Neural progenitor cell (in vitro differentiated cells): ENCODE measurements at regions not wholly inside any gene's neighbourhood (a gene's known extent, or its start where the extent isn't known, plus 50 kb on each side); places are given as distances from the start of the nearest gene placed in this dataset.

Source experiments
- DNase-seq: peaks from one replicate; pipeline ENCODE4 v3.0.0-alpha.2; 2016; ENCODE audit warnings: low spot score
- H2AFZ ChIP-seq: fragments of 200-600 bp; sonication (generic); replicated peaks from 2 replicates; pipeline ENCODE4 v1.6.1; 2016; ENCODE audit warnings: antibody characterized with exemption
- H3F3A ChIP-seq: fragments of 200-600 bp; sonication (generic); 2 replicates; pipeline ENCODE4 v1.6.1; 2016; ENCODE audit warnings: antibody characterized with exemption, low read depth
- H3K27ac ChIP-seq: fragments of 200-600 bp; sonication (generic); 2 replicates; pipeline ENCODE4 v1.5.1; 2016; ENCODE audit warnings: mild to moderate bottlenecking
- H3K27me3 ChIP-seq: fragments of 200-600 bp; sonication (generic); 2 replicates; pipeline ENCODE4 v1.6.1; 2016; ENCODE audit warnings: mild to moderate bottlenecking, moderate library complexity
- H3K36me3 ChIP-seq: fragments of 200-600 bp; sonication (generic); 2 replicates; pipeline ENCODE4 v1.5.1; 2016
- H3K4me1 ChIP-seq: fragments of 200-600 bp; sonication (generic); 2 replicates; pipeline ENCODE4 v1.6.1; 2016; ENCODE audit warnings: mixed run types
- H3K4me2 ChIP-seq: fragments of 200-600 bp; sonication (generic); 2 replicates; pipeline ENCODE4 v1.6.1; 2016
- H3K4me3 ChIP-seq: fragments of 200-600 bp; sonication (generic); 2 replicates; pipeline ENCODE4 v1.5.1; 2016
- H3K79me2 ChIP-seq: fragments of 200-600 bp; sonication (generic); 2 replicates; pipeline ENCODE4 v1.6.1; 2016; ENCODE audit warnings: low read depth
- H3K9ac ChIP-seq: fragments of 200-600 bp; sonication (generic); 2 replicates; pipeline ENCODE4 v1.6.1; 2016
- H3K9me3 ChIP-seq: fragments of 200-600 bp; sonication (generic); 2 replicates; pipeline ENCODE4 v1.5.1; 2016; ENCODE audit warnings: low read depth
- H4K20me1 ChIP-seq: fragments of 200-600 bp; sonication (generic); 2 replicates; pipeline ENCODE4 v1.6.1; 2016; ENCODE audit warnings: low read depth
- H3K27ac Mint-ChIP-seq: 3 replicates; pipeline ENCODE4 v1.8.0; 2021; ENCODE audit warnings: mixed read lengths
- H3K27me3 Mint-ChIP-seq: 2 replicates; pipeline ENCODE4 v1.8.0; 2022; ENCODE audit warnings: low read depth, mild to moderate bottlenecking, inconsistent platforms, moderate library complexity, mixed read lengths; ENCODE audit not compliant: insufficient read depth
- H3K36me3 Mint-ChIP-seq: 3 replicates; pipeline ENCODE4 v1.8.0; 2021; ENCODE audit warnings: mixed read lengths
- H3K4me1 Mint-ChIP-seq: 3 replicates; pipeline ENCODE4 v1.8.0; 2021; ENCODE audit warnings: mixed read lengths
- H3K4me3 Mint-ChIP-seq: 3 replicates; pipeline ENCODE4 v1.8.0; 2021; ENCODE audit warnings: mild to moderate bottlenecking, moderate library complexity, mixed read lengths
- H3K9me3 Mint-ChIP-seq: 3 replicates; pipeline ENCODE4 v1.8.0; 2020; ENCODE audit warnings: mixed read lengths
- EZH2 ChIP-seq: fragments of 200-600 bp; sonication (generic); IDR thresholded peaks from 2 replicates; pipeline ENCODE4 v1.6.1; 2017; ENCODE audit warnings: antibody characterized with exemption, mild to moderate bottlenecking, moderate library complexity
- EZH2phosphoT487 ChIP-seq: fragments of 200-600 bp; sonication (generic); IDR thresholded peaks from 2 replicates; pipeline ENCODE4 v1.6.1; 2017; ENCODE audit warnings: antibody characterized with exemption
- TF ChIP-seq, protein P1 (sequence below): fragments of 200-600 bp; sonication (generic); IDR thresholded peaks from 2 replicates; pipeline ENCODE4 v1.5.1; 2017; ENCODE audit warnings: antibody characterized with exemption, mild to moderate bottlenecking

GRCh38 chr2:84373391-84373790, 85.7 kb downstream of the SUCLG1 start:
- no peak overlapping the region for H3K4me3 Mint-ChIP-seq
- Histone ChIP-seq H2AFZ (no peak overlapping the region), H3K4me2 (no peak overlapping the region)

GRCh38 chr2:84362541-84362940, 96.5 kb downstream of the SUCLG1 start:
- H3K4me3 Mint-ChIP-seq = no peak overlapping the region
- H3K9ac ChIP-seq = no peak overlapping the region
- H3K27ac Mint-ChIP-seq = no peak overlapping the region
- no peaks in the 10 kb centered on the region for H3K79me2 ChIP-seq
- H3K27me3 ChIP-seq = no peaks in the 10 kb centered on the region
- TF ChIP-seq, protein P1, sequence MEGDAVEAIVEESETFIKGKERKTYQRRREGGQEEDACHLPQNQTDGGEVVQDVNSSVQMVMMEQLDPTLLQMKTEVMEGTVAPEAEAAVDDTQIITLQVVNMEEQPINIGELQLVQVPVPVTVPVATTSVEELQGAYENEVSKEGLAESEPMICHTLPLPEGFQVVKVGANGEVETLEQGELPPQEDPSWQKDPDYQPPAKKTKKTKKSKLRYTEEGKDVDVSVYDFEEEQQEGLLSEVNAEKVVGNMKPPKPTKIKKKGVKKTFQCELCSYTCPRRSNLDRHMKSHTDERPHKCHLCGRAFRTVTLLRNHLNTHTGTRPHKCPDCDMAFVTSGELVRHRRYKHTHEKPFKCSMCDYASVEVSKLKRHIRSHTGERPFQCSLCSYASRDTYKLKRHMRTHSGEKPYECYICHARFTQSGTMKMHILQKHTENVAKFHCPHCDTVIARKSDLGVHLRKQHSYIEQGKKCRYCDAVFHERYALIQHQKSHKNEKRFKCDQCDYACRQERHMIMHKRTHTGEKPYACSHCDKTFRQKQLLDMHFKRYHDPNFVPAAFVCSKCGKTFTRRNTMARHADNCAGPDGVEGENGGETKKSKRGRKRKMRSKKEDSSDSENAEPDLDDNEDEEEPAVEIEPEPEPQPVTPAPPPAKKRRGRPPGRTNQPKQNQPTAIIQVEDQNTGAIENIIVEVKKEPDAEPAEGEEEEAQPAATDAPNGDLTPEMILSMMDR = no peak
- TF ChIP-seq EZH2phosphoT487 (no peak), EZH2 (no peak)
- no peak overlapping the region for H2AFZ ChIP-seq
- no peaks in the 10 kb centered on the region for H3K36me3 ChIP-seq
- H3K4me1 ChIP-seq = no peaks in the 10 kb centered on the region
- no peak for DNase-seq
- no peaks in the 10 kb centered on the region for H3K36me3 Mint-ChIP-seq
- H3K4me1 Mint-ChIP-seq = no peaks in the 10 kb centered on the region
- no peak overlapping the region for H3K4me2 ChIP-seq
- no peaks in the 10 kb centered on the region for H3F3A ChIP-seq
- peaks cover 8% of the 10 kb centered on the region for H3K9me3 ChIP-seq
- H3K4me3 ChIP-seq = no peak overlapping the region
- H3K9me3 Mint-ChIP-seq = peaks cover 39% of the 10 kb centered on the region
- no peaks in the 10 kb centered on the region for H4K20me1 ChIP-seq
- H3K27me3 Mint-ChIP-seq = no peaks in the 10 kb centered on the region
- H3K27ac ChIP-seq = no peak overlapping the region

More at GRCh38 chr2:84373391-84373790, 85.7 kb downstream of the SUCLG1 start:
- Mint-ChIP-seq H3K9me3 (no peaks in the 10 kb centered on the region), H3K4me1 (no peaks in the 10 kb centered on the region), H3K27ac (no peak overlapping the region), H3K36me3 (no peaks in the 10 kb centered on the region), H3K27me3 (peaks cover 7% of the 10 kb centered on the region)
- TF ChIP-seq, protein P1 = no peak
- no peak for TF ChIP-seq EZH2phosphoT487
- no peak for TF ChIP-seq EZH2
- H3K9ac ChIP-seq = no peak overlapping the region
- H3K79me2 ChIP-seq = no peaks in the 10 kb centered on the region
- no peaks in the 10 kb centered on the region for H3K27me3 ChIP-seq
- no peaks in the 10 kb centered on the region for H3K9me3 ChIP-seq
- no peak overlapping the region for H3K27ac ChIP-seq
- H3K36me3 ChIP-seq = no peaks in the 10 kb centered on the region
- H3F3A ChIP-seq = no peaks in the 10 kb centered on the region
- DNase-seq = no peak
- no peaks in the 10 kb centered on the region for H4K20me1 ChIP-seq
- H3K4me3 ChIP-seq = no peak overlapping the region
- no peaks in the 10 kb centered on the region for H3K4me1 ChIP-seq

DNA sequence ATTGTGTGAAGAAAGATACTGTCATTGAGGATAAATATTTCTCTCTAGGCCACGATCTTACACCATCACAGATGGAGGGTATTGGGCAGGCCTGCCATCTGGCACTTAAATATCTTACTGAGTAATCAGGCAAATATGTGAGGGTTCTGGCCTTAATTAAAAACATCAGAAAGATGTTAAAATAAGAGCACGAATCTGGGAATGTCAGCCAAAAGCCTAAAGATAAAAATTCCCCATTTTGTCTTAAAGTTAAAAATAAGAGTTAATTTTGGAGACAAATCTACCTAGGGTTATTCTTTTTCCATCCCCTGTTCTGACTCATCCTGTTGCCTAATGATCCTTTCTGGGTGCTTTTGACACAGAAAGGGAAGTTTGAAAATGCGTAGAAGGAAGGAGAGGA, 121.0 kb downstream of the SUCLG1 start:
- no peaks in the 10 kb centered on the region for H3K36me3 ChIP-seq
- H3K4me3 ChIP-seq = no peak overlapping the region
- H3K9ac ChIP-seq = no peak overlapping the region
- H3K27me3 ChIP-seq = no peaks in the 10 kb centered on the region
- H3K79me2 ChIP-seq = no peaks in the 10 kb centered on the region
- no peaks in the 10 kb centered on the region for H3K4me1 ChIP-seq
- H2AFZ ChIP-seq = no peak overlapping the region
- H3K9me3 ChIP-seq = no peaks in the 10 kb centered on the region
- no peak for DNase-seq
- no peaks in the 10 kb centered on the region for H3F3A ChIP-seq
- H3K27me3 Mint-ChIP-seq = no peaks in the 10 kb centered on the region
- TF ChIP-seq, protein P1 = no peak
- TF ChIP-seq EZH2phosphoT487 (no peak), EZH2 (no peak)
- H3K4me2 ChIP-seq = no peak overlapping the region
- H3K4me3 Mint-ChIP-seq = no peak overlapping the region
- H3K27ac Mint-ChIP-seq = no peak overlapping the region
- H4K20me1 ChIP-seq = no peaks in the 10 kb centered on the region
- H3K27ac ChIP-seq = no peak overlapping the region
- H3K4me1 Mint-ChIP-seq = no peaks in the 10 kb centered on the region
- H3K36me3 Mint-ChIP-seq = no peaks in the 10 kb centered on the region
- H3K9me3 Mint-ChIP-seq = no peaks in the 10 kb centered on the region
